Liver (tissue), 8 donors: ENCODE measurements at regions not wholly inside any gene's neighbourhood (a gene's known extent, or its start where the extent isn't known, plus 50 kb on each side); places are given as distances from the start of the nearest gene placed in this dataset.

Source experiments
- DNase-seq: peaks from one replicate; pipeline ENCODE4 v3.0.0-alpha.2; 2017; ENCODE audit warnings: low spot score
- H3K27ac ChIP-seq, 2 donors: one replicate each; pipeline ENCODE4 v1.7.0; 2013; ENCODE audit warnings: inconsistent platforms in 2 of 2, low read length in 2 of 2, control low read depth in 1 of 2, low read depth in 1 of 2, mild to moderate bottlenecking in 1 of 2
- H3K27me3 ChIP-seq, 4 donors: one replicate each; pipeline versions ENCODE4 v1.6.1 to v1.7.0; 2013; ENCODE audit warnings: low read length in 3 of 4, inconsistent platforms in 1 of 4, mild to moderate bottlenecking in 1 of 4, moderate library complexity in 1 of 4; ENCODE audit not compliant: control insufficient read depth in 4 of 4, insufficient read depth in 4 of 4
- H3K36me3 ChIP-seq, 4 donors: one replicate each; pipeline versions ENCODE4 v1.6.1 to v1.7.0; 2013; ENCODE audit warnings: low read length in 3 of 4, mild to moderate bottlenecking in 3 of 4, low read depth in 1 of 4, moderate library complexity in 1 of 4; ENCODE audit not compliant: control insufficient read depth in 4 of 4, insufficient read depth in 3 of 4
- H3K4me1 ChIP-seq, 4 donors: one replicate each; pipeline versions ENCODE4 v1.6.1 to v1.7.0; 2013; ENCODE audit warnings: low read length in 3 of 4, mild to moderate bottlenecking in 3 of 4, moderate library complexity in 1 of 4; ENCODE audit not compliant: control insufficient read depth in 4 of 4, insufficient read depth in 4 of 4
- H3K4me3 ChIP-seq, 3 donors: one replicate each; pipeline versions ENCODE4 v1.6.1 to v1.7.0; 2013; ENCODE audit warnings: low read length in 3 of 3, control low read depth in 1 of 3, low read depth in 1 of 3, mild to moderate bottlenecking in 1 of 3
- H3K9ac ChIP-seq, 2 donors: one replicate each; pipeline ENCODE4 v1.7.0; 2013; ENCODE audit warnings: low read length in 2 of 2, mild to moderate bottlenecking in 2 of 2, moderate library complexity in 2 of 2, control low read depth in 1 of 2, low read depth in 1 of 2
- H3K9me3 ChIP-seq, 4 donors: one replicate each; pipeline versions ENCODE4 v1.6.1 to v1.7.0; 2013; ENCODE audit warnings: low read length in 3 of 4; ENCODE audit not compliant: control insufficient read depth in 4 of 4
- EGR1 ChIP-seq, 2 donors: IDR thresholded peaks; 2 replicates each; pipeline ENCODE4 v1.6.1; 2016 to 2018; ENCODE audit warnings: antibody characterized with exemption in 2 of 2, low read depth in 2 of 2
- FOXA1 ChIP-seq: IDR thresholded peaks from 2 replicates; pipeline ENCODE4 v1.6.1; 2016; ENCODE audit warnings: antibody characterized with exemption
- FOXA2 ChIP-seq: IDR thresholded peaks from 2 replicates; pipeline ENCODE4 v1.6.1; 2016; ENCODE audit warnings: antibody characterized with exemption
- GABPA ChIP-seq, 2 donors: IDR thresholded peaks in 1 of 2; conservative IDR thresholded peaks in 1 of 2; 2 replicates each; pipeline ENCODE4 v1.6.1; 2016; ENCODE audit warnings: antibody characterized with exemption in 2 of 2, mild to moderate bottlenecking in 1 of 2, moderate library complexity in 1 of 2
- HNF4A ChIP-seq, 2 donors: conservative IDR thresholded peaks; 2 replicates each; pipeline ENCODE4 v1.6.1; 2016; ENCODE audit warnings: antibody characterized with exemption in 2 of 2, mild to moderate bottlenecking in 2 of 2
- HNF4G ChIP-seq: IDR thresholded peaks from 2 replicates; pipeline ENCODE4 v1.6.1; 2016; ENCODE audit warnings: antibody characterized with exemption
- JUND ChIP-seq, 2 donors: IDR thresholded peaks; 2 replicates each; pipeline ENCODE4 v1.6.1; 2016; ENCODE audit warnings: antibody characterized with exemption in 2 of 2
- NR2F2 ChIP-seq: IDR thresholded peaks from 2 replicates; pipeline ENCODE4 v1.6.1; 2016; ENCODE audit warnings: antibody characterized with exemption
- RAD21 ChIP-seq, 2 donors: IDR thresholded peaks; 2 replicates each; pipeline ENCODE4 v1.6.1; 2016; ENCODE audit warnings: antibody characterized with exemption in 2 of 2, mild to moderate bottlenecking in 2 of 2
- RXRA ChIP-seq, 2 donors: IDR thresholded peaks; 2 replicates each; pipeline ENCODE4 v1.6.1; 2017 to 2018; ENCODE audit warnings: antibody characterized with exemption in 2 of 2, mild to moderate bottlenecking in 1 of 2
- SP1 ChIP-seq: IDR thresholded peaks from 2 replicates; pipeline ENCODE4 v1.6.1; 2018; ENCODE audit warnings: antibody characterized with exemption, mild to moderate bottlenecking
- TAF1 ChIP-seq: conservative IDR thresholded peaks from 2 replicates; pipeline ENCODE4 v1.6.1; 2016; ENCODE audit warnings: antibody characterized with exemption, mild to moderate bottlenecking
- YY1 ChIP-seq: IDR thresholded peaks from 2 replicates; pipeline ENCODE4 v1.6.1; 2016; ENCODE audit warnings: antibody characterized with exemption, mild to moderate bottlenecking
- WGBS: extraction: QIAGEN DNeasy Blood & Tissue Kit; methylation state at CpG from one replicate; pipeline ENCODE4 v1.1.7; 2013; 5-methylcytosine and 5-hydroxymethylcytosine counted together
- TF ChIP-seq, protein P1 (sequence below): IDR thresholded peaks from 2 replicates; pipeline ENCODE4 v1.6.1; 2016; ENCODE audit warnings: antibody characterized with exemption
- TF ChIP-seq, protein P2 (sequence below): IDR thresholded peaks from 2 replicates; pipeline ENCODE4 v1.6.1; 2016; ENCODE audit warnings: antibody characterized with exemption
- TF ChIP-seq, protein P3 (sequence below): IDR thresholded peaks from 2 replicates; pipeline ENCODE4 v1.6.1; 2016; ENCODE audit warnings: antibody characterized with exemption, mild to moderate bottlenecking
- TF ChIP-seq, protein P4 (sequence below): IDR thresholded peaks from 2 replicates; pipeline ENCODE4 v1.6.1; 2016; ENCODE audit warnings: antibody characterized with exemption
- TF ChIP-seq, protein P5 (sequence below): fragments of 150-350 bp; IDR thresholded peaks from 2 replicates; pipeline ENCODE4 v1.5.1; 2017; ENCODE audit warnings: improper control_type of control experiment, low read depth, low read length; ENCODE audit not compliant: missing input control
- donor health status: healthy.
- donor health status: healthy.
- donor health status: healthy.
- donor health status: healthy.
- donor health status: healthy.

DNA sequence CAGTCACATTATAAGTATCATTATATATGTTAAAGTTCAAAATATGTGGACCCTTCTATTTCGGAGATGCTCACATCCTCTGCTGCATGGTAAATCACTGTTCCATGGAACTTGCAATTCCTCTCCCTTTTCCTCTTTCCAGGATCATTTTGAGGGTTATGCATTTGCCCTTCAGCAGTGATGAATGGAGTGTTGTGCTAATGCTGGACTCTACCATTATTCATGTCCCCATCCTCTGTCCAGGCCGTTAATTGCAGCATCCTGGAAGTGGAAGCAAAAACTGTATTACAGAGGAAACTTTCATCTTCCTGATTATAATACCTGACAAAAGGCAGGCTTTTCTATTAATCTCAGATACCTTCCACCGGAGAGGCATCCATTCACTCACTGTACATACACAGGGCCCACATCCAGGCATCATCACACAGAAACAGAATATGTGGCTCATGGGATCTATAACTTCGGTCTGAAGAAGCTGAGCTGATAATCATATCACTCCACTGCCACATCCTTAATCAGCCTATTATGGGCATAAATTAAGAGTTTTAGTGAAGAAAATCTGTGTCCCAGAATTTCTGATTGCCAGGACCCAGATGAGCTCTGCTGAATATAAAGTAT, 65.0 kb upstream of the ACO1 start:
- Histone ChIP-seq H3K9me3 (no peaks in the 10 kb centered on the region), H3K9ac (no peak overlapping the region), H3K27ac (no peak overlapping the region), H3K4me3 (no peak overlapping the region), H3K4me1 (no peaks in the 10 kb centered on the region), H3K27me3 (no peaks in the 10 kb centered on the region), H3K36me3 (no peaks in the 10 kb centered on the region)
- 86% methylated on average over 4 of the region's 4 CpGs for WGBS
- no peak for TF ChIP-seq FOXA1
- TF ChIP-seq, protein P1, sequence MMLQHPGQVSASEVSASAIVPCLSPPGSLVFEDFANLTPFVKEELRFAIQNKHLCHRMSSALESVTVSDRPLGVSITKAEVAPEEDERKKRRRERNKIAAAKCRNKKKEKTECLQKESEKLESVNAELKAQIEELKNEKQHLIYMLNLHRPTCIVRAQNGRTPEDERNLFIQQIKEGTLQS, result no peak
- no peak for TF ChIP-seq NR2F2
- TF ChIP-seq YY1, result no peak
- TF ChIP-seq, protein P2, sequence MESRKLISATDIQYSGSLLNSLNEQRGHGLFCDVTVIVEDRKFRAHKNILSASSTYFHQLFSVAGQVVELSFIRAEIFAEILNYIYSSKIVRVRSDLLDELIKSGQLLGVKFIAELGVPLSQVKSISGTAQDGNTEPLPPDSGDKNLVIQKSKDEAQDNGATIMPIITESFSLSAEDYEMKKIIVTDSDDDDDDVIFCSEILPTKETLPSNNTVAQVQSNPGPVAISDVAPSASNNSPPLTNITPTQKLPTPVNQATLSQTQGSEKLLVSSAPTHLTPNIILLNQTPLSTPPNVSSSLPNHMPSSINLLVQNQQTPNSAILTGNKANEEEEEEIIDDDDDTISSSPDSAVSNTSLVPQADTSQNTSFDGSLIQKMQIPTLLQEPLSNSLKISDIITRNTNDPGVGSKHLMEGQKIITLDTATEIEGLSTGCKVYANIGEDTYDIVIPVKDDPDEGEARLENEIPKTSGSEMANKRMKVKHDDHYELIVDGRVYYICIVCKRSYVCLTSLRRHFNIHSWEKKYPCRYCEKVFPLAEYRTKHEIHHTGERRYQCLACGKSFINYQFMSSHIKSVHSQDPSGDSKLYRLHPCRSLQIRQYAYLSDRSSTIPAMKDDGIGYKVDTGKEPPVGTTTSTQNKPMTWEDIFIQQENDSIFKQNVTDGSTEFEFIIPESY, result no peak
- TF ChIP-seq, protein P3, sequence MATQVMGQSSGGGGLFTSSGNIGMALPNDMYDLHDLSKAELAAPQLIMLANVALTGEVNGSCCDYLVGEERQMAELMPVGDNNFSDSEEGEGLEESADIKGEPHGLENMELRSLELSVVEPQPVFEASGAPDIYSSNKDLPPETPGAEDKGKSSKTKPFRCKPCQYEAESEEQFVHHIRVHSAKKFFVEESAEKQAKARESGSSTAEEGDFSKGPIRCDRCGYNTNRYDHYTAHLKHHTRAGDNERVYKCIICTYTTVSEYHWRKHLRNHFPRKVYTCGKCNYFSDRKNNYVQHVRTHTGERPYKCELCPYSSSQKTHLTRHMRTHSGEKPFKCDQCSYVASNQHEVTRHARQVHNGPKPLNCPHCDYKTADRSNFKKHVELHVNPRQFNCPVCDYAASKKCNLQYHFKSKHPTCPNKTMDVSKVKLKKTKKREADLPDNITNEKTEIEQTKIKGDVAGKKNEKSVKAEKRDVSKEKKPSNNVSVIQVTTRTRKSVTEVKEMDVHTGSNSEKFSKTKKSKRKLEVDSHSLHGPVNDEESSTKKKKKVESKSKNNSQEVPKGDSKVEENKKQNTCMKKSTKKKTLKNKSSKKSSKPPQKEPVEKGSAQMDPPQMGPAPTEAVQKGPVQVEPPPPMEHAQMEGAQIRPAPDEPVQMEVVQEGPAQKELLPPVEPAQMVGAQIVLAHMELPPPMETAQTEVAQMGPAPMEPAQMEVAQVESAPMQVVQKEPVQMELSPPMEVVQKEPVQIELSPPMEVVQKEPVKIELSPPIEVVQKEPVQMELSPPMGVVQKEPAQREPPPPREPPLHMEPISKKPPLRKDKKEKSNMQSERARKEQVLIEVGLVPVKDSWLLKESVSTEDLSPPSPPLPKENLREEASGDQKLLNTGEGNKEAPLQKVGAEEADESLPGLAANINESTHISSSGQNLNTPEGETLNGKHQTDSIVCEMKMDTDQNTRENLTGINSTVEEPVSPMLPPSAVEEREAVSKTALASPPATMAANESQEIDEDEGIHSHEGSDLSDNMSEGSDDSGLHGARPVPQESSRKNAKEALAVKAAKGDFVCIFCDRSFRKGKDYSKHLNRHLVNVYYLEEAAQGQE, result no peak
- TF ChIP-seq EGR1 (IDR thresholded peaks at IDR 0.05; ENCODE audit: low read depth in 2 of 2), result no peak
- no peak for TF ChIP-seq FOXA2
- no peak for TF ChIP-seq GABPA (IDR thresholded peaks at IDR 0.05 in 1 of 2, conservative IDR thresholded peaks at IDR 0.05 in 1 of 2)
- no peak for TF ChIP-seq RAD21 (IDR thresholded peaks at IDR 0.05)
- TF ChIP-seq HNF4G, result no peak
- TF ChIP-seq JUND (IDR thresholded peaks at IDR 0.05), result no peak
- TF ChIP-seq TAF1, result no peak
- TF ChIP-seq, protein P4, sequence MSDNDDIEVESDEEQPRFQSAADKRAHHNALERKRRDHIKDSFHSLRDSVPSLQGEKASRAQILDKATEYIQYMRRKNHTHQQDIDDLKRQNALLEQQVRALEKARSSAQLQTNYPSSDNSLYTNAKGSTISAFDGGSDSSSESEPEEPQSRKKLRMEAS, result no peak
- TF ChIP-seq HNF4A (conservative IDR thresholded peaks at IDR 0.05), result no peak
- TF ChIP-seq SP1, result no peak
- no peak for TF ChIP-seq RXRA (IDR thresholded peaks at IDR 0.05)
- TF ChIP-seq, protein P5, sequence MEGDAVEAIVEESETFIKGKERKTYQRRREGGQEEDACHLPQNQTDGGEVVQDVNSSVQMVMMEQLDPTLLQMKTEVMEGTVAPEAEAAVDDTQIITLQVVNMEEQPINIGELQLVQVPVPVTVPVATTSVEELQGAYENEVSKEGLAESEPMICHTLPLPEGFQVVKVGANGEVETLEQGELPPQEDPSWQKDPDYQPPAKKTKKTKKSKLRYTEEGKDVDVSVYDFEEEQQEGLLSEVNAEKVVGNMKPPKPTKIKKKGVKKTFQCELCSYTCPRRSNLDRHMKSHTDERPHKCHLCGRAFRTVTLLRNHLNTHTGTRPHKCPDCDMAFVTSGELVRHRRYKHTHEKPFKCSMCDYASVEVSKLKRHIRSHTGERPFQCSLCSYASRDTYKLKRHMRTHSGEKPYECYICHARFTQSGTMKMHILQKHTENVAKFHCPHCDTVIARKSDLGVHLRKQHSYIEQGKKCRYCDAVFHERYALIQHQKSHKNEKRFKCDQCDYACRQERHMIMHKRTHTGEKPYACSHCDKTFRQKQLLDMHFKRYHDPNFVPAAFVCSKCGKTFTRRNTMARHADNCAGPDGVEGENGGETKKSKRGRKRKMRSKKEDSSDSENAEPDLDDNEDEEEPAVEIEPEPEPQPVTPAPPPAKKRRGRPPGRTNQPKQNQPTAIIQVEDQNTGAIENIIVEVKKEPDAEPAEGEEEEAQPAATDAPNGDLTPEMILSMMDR, result no peak
- no peak for DNase-seq
